CD4-positive, alpha-beta T cell (primary cell): ENCODE measurements at regions not wholly inside any gene's neighbourhood (a gene's known extent, or its start where the extent isn't known, plus 50 kb on each side); places are given as distances from the start of the nearest gene placed in this dataset.

Experiments
- ATAC-seq: fragments of 200-7000 bp; cut with Tn5 transposase; one replicate; pipeline ENCODE4 v1.10.0; 2022; ENCODE audit warnings: mild to moderate bottlenecking; ENCODE audit not compliant: poor library complexity
- CTCF ChIA-PET: fragments of 350-600 bp; sonication (Branson Sonifier 250); formaldehyde crosslinking; loops from one replicate; lab custom pipeline; 2021; ENCODE audit warnings: antibody characterized with exemption, inconsistent platforms; lab: Charles Lee
- POLR2A ChIA-PET: fragments of 350-600 bp; sonication (Branson Sonifier 250); formaldehyde crosslinking; loops from one replicate; lab custom pipeline; 2021; ENCODE audit warnings: antibody characterized with exemption, inconsistent platforms; lab: Charles Lee
- DNase-seq, 14 experiments: peaks; one replicate each; pipeline ENCODE4 v3.0.0-alpha.2; 2013 to 2020; ENCODE audit warnings: mixed read lengths in 2 of 14
- H3K27ac ChIP-seq, 2 donors: one replicate each; pipeline versions ENCODE4 v1.5.1 to v1.7.0; 2013; ENCODE audit warnings: low read length in 2 of 2, low read depth in 1 of 2, mild to moderate bottlenecking in 1 of 2
- H3K27me3 ChIP-seq, 2 experiments: 1 replicate in 1 of 2; 2 replicates in 1 of 2; pipeline versions ENCODE4 v1.6.1 to v1.7.0; 2013; ENCODE audit warnings: low read length in 2 of 2, control low read depth in 1 of 2, mild to moderate bottlenecking in 1 of 2, moderate library complexity in 1 of 2; ENCODE audit not compliant: insufficient read depth in 2 of 2, control insufficient read depth in 1 of 2
- H3K36me3 ChIP-seq: one replicate; pipeline ENCODE4 v1.6.1; 2013; ENCODE audit warnings: low read length, control low read depth; ENCODE audit not compliant: insufficient read depth
- H3K4me1 ChIP-seq: one replicate; pipeline ENCODE4 v1.6.1; 2013; ENCODE audit warnings: low read length, control low read depth; ENCODE audit not compliant: insufficient read depth
- H3K4me3 ChIP-seq: one replicate; pipeline ENCODE4 v1.5.1; 2013; ENCODE audit warnings: mild to moderate bottlenecking, low read length, moderate library complexity
- H3K9me3 ChIP-seq, 2 experiments: 1 replicate in 1 of 2; 2 replicates in 1 of 2; pipeline versions ENCODE4 v1.6.1 to v1.7.0; 2013; ENCODE audit warnings: low read length in 2 of 2, mild to moderate bottlenecking in 2 of 2, control low read depth in 1 of 2, moderate library complexity in 1 of 2; ENCODE audit not compliant: control insufficient read depth in 1 of 2, insufficient read depth in 1 of 2
- H3K27ac Mint-ChIP-seq: one replicate; pipeline ENCODE4 v1.8.0; 2020; ENCODE audit warnings: mixed read lengths
- H3K27me3 Mint-ChIP-seq: one replicate; pipeline ENCODE4 v1.8.0; 2021; ENCODE audit warnings: mixed read lengths
- H3K36me3 Mint-ChIP-seq: one replicate; pipeline ENCODE4 v1.8.0; 2021; ENCODE audit warnings: low read depth, mixed read lengths
- H3K4me1 Mint-ChIP-seq: one replicate; pipeline ENCODE4 v1.8.0; 2021; ENCODE audit warnings: low read depth, mixed read lengths
- H3K4me3 Mint-ChIP-seq: one replicate; pipeline ENCODE4 v1.8.0; 2020; ENCODE audit warnings: mild to moderate bottlenecking, mixed read lengths
- H3K9me3 Mint-ChIP-seq: one replicate; pipeline ENCODE4 v1.8.0; 2020; ENCODE audit warnings: mixed read lengths
- intact Hi-C, 2 experiments: fragments of 100-400 bp; cut with DNase I in 1 of 2; cut with micrococcal nuclease in 1 of 2; formaldehyde crosslinking; loops; one replicate each; pipeline versions ENCODE4 v1.15.1 to v1.9.0; 2023 to 2025; cut with DNase I, micrococcal nuclease
- TF ChIP-seq, protein P1 (sequence below): fragments of 200-600 bp; IDR thresholded peaks from one replicate; pipeline ENCODE4 v1.8.0; 2022; ENCODE audit warnings: antibody characterized with exemption, mild to moderate bottlenecking

- peaks cover 9% of the 10 kb centered on the region for H3K9me3 Mint-ChIP-seq
- intact Hi-C loops, result no loop called here
- H3K36me3 Mint-ChIP-seq, result no peaks in the 10 kb centered on the region
- ChIA-PET CTCF (no interaction called here), POLR2A (no interaction called here)
- ATAC-seq, result no peak
- Histone ChIP-seq H3K4me1 (no peaks in the 10 kb centered on the region), H3K36me3 (no peaks in the 10 kb centered on the region), H3K4me3 (no peak overlapping the region), H3K27ac (no peak overlapping the region), H3K27me3 (no peaks in the 10 kb centered on the region), H3K9me3 (peaks cover 0 to 5% of the 10 kb centered on the region in 2 experiments)
- TF ChIP-seq, protein P1, sequence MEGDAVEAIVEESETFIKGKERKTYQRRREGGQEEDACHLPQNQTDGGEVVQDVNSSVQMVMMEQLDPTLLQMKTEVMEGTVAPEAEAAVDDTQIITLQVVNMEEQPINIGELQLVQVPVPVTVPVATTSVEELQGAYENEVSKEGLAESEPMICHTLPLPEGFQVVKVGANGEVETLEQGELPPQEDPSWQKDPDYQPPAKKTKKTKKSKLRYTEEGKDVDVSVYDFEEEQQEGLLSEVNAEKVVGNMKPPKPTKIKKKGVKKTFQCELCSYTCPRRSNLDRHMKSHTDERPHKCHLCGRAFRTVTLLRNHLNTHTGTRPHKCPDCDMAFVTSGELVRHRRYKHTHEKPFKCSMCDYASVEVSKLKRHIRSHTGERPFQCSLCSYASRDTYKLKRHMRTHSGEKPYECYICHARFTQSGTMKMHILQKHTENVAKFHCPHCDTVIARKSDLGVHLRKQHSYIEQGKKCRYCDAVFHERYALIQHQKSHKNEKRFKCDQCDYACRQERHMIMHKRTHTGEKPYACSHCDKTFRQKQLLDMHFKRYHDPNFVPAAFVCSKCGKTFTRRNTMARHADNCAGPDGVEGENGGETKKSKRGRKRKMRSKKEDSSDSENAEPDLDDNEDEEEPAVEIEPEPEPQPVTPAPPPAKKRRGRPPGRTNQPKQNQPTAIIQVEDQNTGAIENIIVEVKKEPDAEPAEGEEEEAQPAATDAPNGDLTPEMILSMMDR, result no peak
- H3K27me3 Mint-ChIP-seq, result no peaks in the 10 kb centered on the region
- no peak for DNase-seq
- no peak overlapping the region for H3K4me3 Mint-ChIP-seq
- no peak overlapping the region for H3K27ac Mint-ChIP-seq
- no peaks in the 10 kb centered on the region for H3K4me1 Mint-ChIP-seq
Measured at GRCh38 chr18:42425025-42425424, 470.0 kb downstream of the PIK3C3 start.

GRCh38 chr18:42426496-42427015, 471.5 kb downstream of the PIK3C3 start:
- no peak overlapping the region for H3K27ac Mint-ChIP-seq
- H3K27ac ChIP-seq, result no peak overlapping the region
- H3K4me3 ChIP-seq, result no peak overlapping the region
- no peaks in the 10 kb centered on the region for H3K4me1 ChIP-seq
- ChIA-PET POLR2A (no interaction called here), CTCF (no interaction called here)
- peaks cover 0 to 5% of the 10 kb centered on the region in 2 experiments for H3K9me3 ChIP-seq
- TF ChIP-seq, protein P1, result no peak
- no peaks in the 10 kb centered on the region for H3K27me3 ChIP-seq
- peaks cover 4% of the 10 kb centered on the region for H3K9me3 Mint-ChIP-seq
- intact Hi-C loops, result no loop called here
- no peaks in the 10 kb centered on the region for H3K36me3 ChIP-seq
- no peak overlapping the region for H3K4me3 Mint-ChIP-seq
- H3K4me1 Mint-ChIP-seq, result no peaks in the 10 kb centered on the region
- no peaks in the 10 kb centered on the region for H3K36me3 Mint-ChIP-seq
- ATAC-seq (no peak), DNase-seq (no peak)
- no peaks in the 10 kb centered on the region for H3K27me3 Mint-ChIP-seq

- H3K9me3 Mint-ChIP-seq, result peaks cover 4% of the 10 kb centered on the region
- POLR2A ChIA-PET, result interaction anchor here (0.6 kb wide), 1 partner anchor 88 kb away, joined by 3 read pairs; no protein-coding TSS in a partner anchor
- no peak overlapping the region for H3K27ac ChIP-seq
- no peaks in the 10 kb centered on the region for H3K36me3 Mint-ChIP-seq
- no peaks in the 10 kb centered on the region for H3K4me1 Mint-ChIP-seq
- CTCF ChIA-PET, result no interaction called here
- no peaks in the 10 kb centered on the region for H3K4me1 ChIP-seq
- intact Hi-C loops, result no loop called here
- no peaks in the 10 kb centered on the region for H3K9me3 ChIP-seq
- no peaks in the 10 kb centered on the region for H3K36me3 ChIP-seq
- no peak overlapping the region for H3K4me3 Mint-ChIP-seq
- H3K27me3 ChIP-seq, result no peaks in the 10 kb centered on the region
- TF ChIP-seq, protein P1, result no peak
- no peak overlapping the region for H3K4me3 ChIP-seq
- no peaks in the 10 kb centered on the region for H3K27me3 Mint-ChIP-seq
- no peak overlapping the region for H3K27ac Mint-ChIP-seq
- ATAC-seq (no peak), DNase-seq (no peak)
Measured at GRCh38 chr18:42429196-42429595, 474.2 kb downstream of the PIK3C3 start.
